HG02943 (cell line): ENCODE measurements at regions not wholly inside any gene's neighbourhood (a gene's known extent, or its start where the extent isn't known, plus 50 kb on each side); places are given as distances from the start of the nearest gene placed in this dataset.
A peak's percentile ranks its signal among the peaks of the same experiment; 100 is the strongest.
"Not testable (repeated sequence)": the region's sequence is repeated elsewhere in the genome, so short reads cannot be mapped to it uniquely, and the experiment has no call there.

ENCODE experiments used
- ATAC-seq: cut with Tn5 transposase; IDR thresholded peaks from one replicate; pipeline ENCODE4 v1.9.1; 2021; ENCODE audit warnings: mild to moderate bottlenecking, low read depth, moderate library complexity; ENCODE audit not compliant: unreplicated experiment

DNA sequence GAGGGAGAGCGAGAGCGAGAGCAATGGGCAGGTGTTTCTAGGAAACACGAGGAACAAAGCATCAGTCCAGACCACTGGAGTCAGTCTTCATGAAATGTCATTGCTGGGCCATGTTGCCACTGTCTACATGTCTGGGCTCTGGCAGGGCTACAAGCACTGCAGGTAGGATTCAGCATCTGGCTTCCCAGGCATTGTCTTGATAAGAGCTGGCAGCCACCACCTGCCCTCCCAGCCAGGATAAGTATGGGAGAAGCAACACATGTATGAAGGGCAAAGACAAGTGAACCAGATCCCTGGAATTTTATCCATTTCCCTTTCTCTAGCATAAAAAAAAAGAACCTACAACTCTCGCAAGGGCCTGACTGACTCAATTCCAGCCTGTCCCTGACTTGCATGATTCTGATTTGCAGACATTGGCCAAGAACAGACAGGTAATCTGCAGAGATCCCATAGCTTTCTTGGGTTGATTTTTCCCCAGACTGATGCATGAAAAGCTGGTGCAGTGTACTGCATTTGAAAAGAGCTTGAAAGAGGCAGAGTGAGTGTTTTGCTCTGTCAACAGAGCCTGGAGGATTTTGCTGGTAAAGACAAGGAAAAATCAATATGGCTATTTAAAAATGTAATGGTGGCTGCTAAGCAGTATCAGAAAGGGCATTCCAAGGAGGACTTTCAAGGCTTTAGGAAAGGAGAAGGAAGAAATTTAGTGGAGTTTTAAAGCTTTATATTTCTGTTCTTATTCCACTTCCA, 157.2 kb upstream of the MYRIP start:
- ATAC-seq: no peak

DNA sequence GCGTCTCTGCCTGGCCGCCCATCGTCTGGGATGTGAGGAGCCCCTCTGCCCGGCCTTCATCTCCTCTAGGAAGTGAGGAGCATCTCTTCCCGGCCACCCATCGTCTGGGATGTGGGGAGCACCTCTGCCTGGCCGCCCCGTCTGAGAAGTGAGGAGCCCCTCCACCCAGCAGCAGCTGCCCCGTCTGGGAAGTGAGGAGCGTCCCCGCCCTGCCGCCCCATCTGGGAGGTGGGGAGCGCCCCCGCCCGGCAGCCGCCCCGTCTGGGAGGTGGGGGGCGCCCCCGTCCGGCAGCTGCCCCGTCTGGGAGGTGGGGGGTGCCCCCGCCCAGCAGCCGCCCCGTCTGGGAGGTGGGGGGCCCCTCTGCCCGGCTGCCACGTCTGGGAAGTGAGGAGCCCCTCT, 153.7 kb upstream of the MYRIP start:
- not testable (repeated sequence) for ATAC-seq

DNA sequence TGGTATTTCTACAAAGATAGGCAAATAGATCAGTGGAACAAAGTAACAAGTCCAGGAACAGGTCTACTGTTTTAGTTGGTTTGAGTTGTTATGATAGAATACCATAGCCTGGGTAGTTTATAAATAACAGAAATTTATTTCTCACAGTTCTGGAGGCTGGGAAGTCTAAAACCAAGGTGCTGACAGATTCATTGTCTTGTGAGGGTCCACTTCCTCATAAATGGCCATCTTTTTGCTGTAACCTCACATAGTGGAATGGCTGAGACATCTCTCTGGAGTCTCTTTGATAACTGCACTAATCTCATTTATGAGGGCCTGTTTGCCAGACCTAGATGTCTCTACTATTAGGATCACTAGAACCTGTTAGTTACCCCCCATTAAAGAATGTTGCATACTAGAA, 152.3 kb upstream of the MYRIP start:
- no peak for ATAC-seq

DNA sequence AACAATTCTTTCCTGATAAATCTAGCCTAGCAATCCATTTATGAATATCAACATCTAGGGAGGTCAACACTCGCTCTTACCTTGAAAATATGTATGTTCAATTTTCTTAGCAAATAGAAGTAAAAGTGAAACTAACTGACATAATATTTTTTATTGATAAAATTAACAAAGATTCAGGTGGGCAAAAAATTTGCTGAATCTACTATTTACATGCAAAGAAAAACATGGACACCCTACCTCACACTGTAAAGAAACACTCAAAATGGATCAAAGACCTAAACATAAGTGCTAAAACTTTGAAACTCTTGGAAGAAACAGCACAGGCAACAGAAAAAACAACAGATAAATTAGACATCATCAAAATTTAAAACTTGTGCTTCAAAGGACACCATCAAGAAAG, 151.6 kb upstream of the MYRIP start:
- no peak for ATAC-seq

DNA sequence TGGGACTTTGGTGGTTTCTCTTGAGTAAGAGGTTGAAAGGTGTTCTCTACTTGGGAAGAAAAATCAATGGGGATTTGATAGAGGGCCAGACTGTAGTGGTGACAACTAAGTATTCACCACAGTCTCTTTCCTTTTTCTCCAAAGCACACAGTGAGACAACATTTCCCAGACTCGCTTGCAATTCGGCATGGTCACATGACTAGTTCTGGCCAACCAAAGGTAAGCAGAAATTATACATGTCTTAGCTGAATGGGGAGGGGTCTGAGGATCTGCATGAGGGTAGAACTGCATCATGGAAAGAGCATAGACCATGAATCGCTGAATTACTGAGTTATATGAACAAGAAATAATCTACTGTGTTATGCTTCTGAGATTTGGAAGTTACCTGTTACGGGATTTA, 144.5 kb upstream of the MYRIP start:
- no peak for ATAC-seq

DNA sequence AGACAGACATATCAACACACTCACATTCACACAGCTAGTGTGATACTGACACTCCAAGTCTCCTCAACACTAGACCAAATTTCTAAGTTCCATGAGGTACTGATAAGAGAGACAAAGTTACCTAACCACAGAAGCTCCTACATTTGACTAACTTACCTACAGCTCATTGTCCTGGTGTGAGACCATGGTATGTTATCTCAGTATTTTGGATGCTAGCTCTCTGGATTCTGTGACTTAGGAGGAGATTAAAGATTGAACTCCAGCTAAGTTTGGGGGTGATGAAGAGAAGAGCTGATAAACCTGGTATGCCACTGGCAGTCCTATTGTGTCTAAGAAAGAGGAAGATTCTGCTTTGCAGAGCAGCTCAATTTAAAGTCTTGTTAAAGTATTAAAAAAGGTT, 144.0 kb upstream of the MYRIP start:
- no peak for ATAC-seq

DNA sequence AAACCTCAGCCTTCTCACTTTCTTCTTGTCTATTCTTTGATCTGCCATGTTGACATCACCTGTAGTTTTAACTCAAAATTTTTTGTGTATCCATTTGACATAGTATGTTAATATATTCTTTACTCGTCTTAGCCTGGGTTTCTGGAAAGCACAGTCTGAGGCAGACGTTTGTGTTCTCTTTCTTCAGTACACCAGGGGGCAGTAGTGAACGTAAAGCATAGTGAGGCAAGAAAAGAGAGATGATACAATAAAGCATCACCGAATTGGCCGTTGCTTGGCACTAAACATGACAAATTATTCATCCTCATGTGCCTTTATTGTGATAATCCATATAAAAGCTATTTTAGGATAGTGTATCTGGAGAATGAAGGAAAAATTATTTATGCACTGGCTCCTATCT, 141.0 kb upstream of the MYRIP start:
- peak; percentile 65 for ATAC-seq

DNA sequence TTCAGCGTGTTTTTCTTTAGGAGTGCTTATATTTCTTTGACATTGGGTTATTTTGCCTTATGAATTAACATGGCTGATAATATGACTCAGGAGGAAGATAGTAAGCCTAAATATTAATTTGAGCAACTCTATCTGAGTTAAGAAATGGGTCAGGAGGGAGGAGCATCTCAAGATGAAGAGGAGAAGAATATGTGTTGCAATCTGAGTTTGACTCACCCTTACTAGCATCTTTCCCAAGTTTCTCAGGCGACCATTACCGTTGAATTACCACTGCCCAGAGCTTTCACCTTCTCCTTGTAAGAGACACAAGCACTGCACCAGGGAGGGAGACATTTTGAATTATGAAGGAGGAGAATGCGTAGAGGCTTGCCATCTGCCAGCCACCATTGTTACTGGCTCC, 138.3 kb upstream of the MYRIP start:
- ATAC-seq: no peak

DNA sequence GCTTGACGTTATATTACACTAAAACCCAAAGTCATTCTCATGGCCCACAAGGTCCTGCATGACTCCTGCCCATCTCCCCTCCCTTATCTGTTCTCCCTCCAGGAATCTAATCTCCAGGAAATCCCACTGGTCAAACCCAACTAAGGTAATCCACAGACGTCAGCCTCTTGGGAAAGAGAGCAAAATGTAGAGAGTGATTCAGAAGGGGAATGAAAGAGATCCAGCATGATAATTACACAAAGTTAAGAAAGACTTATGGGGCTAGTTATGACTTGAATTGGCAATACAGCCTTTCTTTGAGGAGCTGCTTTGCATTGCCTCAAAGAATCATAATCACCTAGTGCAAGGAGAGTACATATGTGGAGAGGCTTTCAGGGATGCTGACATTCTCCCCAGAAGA, 137.8 kb upstream of the MYRIP start:
- ATAC-seq: no peak

DNA sequence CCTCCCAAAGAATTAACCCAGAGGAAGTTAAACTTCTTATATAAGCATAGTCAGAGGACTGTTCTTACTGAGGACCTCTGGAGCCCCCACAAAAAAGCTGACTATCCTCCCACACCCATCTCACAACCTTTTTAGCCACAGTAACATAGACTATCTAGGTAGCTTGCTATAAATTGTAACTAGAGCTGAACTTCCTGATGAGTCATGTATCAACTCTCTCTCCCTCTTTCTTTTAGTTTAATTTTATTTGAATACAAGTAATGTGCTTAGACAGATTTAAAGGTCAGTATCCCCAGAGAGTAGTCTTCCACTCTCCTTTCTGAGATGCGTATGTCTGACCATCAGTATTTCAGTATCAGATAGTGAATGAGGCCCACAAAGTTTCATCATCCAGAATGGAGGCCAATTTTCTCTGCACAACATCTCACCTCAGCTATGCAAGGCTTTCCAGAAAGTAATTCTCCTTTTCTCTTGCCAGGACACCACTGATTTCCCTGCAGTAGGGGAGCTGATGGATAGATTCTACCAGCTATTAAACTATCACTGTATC, 104.0 kb upstream of the MYRIP start:
- no peak for ATAC-seq

DNA sequence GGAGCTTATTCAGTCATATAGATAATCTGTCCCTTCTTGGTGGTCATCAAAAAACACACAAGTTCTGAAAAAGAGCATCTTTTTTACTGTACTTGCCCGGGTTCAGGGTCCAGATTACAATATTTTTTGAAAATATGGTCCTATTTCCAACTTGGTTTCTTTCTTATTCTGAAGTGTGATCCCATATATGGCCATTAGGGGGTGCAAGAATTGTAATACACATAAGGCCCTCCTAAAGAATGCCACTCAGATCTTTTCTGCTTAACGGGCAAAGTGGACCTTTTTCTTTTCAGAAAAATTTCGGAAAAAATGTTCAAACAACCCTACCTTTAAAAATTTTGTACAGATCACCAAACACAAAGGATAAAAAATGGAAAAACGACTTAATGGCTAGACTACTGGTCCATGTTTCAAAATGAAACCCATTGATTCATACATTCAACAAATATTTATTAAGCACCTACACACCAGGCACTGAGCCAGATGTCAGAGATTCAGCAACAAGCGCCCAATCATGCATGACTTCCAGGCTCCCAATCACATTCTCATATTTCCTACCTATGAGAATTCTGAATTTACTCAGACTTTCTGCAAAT, 102.0 kb upstream of the MYRIP start:
- ATAC-seq: no peak

DNA sequence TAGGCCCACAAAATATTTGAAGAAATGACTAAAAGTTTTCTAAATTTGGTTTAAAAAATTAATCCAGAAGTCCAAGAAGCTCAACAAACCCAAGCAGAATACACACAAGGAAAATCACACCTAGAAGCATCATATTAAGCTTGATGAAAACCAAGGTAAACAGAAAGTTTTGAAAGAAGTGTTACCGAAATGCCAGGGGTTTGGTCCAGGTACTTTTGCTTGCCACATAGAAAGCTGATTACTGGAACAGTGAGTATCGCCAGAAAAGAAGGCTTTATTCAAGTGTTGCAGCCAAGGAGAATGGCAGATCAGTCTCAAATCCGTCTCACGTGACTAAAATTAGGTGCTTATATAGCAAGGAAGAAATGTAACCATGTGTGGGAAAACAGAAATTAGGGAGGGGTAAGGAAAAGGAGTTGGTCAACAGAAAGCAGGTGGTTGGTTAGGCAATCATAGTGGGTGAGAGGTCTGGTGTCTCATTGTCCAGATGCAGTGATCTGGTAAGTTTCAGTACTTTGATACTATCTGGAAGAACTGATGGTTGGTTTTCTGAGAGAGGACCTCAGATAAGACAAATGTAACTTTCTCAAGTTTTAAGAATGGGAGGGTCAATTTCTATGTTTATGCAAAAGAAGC, 96.9 kb upstream of the MYRIP start:
- no peak for ATAC-seq

DNA sequence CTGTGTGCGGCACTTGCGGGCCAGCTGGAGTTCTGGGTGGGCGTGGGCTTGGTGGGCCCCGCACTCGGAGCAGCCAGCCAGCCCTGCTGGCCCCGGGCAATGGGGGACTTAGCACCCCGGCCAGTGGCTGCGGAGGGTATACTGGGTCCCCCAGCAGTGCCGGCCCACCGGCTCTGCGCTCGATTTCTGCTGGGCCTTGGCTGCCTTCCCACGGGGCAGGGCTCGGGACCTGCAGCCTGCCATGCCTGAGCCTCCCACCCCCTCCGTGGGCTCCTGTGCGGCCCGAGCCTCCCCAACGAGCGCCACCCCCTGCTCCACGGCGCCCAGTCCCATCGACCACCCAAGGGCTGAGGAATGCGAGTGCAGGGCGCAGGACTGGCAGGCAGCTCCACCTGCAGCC, 96.1 kb upstream of the MYRIP start:
- ATAC-seq: not testable (repeated sequence)

DNA sequence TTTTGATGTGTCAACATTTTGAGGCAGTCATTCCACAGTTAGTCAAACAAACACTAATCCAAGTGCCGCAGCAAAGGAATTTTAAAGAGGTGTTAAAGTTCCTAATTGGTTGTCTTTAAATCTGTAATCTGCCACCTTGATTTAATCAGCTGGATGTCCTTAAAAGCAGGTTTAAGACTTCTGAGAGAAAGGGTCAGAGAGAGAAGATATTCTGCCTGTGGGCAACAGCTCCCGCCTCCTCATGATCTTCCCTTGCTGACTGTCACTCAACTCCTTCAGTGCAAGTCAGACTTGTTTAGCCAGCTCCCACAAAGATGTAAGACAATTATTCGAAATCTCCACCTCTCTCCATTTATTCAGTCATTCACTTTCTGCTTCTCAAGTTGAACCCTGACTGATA, 92.6 kb upstream of the MYRIP start:
- ATAC-seq: no peak

DNA sequence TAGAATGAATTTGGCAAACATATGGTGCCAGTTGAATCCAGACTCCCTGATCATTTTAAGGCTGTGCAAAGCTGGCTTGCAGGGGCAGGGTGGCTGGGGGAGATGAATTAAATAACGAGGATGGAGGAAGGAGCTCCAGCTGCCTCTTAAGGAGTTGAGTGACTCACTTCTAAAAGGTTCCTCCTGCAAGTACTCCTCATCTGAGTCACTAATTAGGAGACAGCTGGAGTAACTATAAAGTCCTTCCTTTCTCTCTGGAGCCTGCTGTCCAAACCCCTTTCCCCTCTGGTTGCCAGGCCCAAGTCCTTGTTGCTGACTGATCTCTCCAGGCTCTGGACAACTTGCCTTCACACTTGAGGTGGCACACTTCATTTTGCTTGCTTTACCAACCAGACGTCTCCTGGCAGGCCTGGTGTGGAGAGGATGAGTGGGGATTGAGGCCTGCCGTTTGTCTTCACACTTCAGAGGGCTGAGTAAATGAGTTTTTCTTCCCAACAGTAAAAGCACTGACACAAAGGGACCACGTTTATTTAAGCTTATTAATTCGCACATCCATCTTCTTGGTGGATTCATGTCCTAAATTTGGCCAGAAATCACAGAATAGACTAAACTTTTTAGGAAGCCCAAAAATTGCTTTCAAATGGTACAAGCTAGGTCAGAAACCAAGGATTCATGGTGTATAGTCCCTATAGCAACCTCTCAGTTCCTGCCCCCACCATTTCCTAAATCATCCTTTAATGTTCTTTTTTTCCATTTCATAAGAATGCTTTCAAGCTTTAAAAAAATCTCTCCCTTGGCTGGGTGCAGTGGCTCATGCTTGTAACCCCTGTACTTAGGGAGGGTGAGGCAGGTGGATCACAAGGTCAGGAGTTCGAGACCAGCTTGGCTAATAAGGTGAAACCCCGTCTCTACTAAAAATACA, 90.5 kb upstream of the MYRIP start:
- no peak for ATAC-seq

DNA sequence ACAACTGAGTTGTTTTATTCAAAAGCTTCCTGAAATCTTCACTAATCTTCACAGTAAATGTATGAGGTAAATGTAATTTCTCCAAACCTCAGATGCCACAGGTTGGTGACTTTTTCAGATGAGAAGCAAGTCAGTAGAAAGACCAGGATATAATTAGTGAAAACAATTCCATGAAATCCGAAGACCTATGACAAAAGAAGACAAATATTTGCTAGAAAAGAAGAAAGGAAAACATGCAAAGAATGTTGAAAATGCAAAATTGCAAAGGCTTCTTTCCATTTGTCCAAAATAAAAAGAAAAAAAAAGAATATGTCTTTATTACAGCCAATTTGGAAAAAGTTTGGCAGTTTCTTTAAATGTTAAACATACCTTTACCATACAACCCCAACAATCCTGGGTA, 88.3 kb upstream of the MYRIP start:
- ATAC-seq: no peak

DNA sequence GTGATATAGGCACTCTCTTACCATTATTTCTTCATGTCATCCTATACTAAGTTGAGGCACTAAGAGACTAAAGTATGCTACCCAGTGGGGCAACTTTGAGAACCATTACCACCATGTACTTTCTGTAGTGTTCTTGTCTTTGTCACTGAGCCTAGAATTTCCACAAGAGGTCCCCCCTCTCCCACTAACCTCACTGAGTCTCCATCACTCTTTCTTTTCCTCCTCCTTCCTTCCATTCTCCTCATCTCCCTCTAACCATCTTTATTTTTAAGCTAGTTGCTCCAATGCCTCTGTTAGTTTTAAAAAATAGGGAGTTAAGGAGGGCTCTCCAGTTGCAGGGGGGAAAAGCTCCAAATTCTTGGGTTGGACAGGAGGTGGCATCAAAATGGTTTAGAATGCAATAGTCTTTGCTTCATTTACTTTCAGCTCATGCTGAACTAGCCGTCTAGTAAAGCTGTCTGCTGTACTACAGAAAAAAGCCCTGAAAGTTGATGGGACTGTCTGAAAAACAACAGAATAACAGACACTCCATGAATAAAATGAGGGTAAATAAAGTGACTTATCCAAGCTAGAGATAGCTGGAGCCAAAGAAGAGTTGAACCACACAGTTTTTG, 85.1 kb upstream of the MYRIP start:
- no peak for ATAC-seq

DNA sequence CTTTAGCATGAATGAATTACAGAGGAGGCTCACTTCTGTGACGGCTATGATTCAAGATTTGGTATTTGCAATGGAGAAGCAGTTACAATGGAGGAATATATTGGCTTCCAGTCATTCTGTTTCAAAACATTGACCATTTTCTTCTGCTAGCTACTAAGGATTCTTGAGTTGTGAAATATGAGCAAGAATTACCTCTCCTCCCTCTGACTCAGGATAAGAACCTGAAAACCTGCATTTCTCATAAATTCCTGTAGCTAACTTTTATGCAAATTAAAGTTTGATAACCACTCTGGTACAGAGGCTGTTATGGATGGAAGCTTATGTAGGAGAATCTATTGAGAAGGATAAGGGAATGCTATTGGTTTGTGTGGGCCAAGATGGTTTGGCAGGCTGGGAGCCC, 84.1 kb upstream of the MYRIP start:
- ATAC-seq: no peak

DNA sequence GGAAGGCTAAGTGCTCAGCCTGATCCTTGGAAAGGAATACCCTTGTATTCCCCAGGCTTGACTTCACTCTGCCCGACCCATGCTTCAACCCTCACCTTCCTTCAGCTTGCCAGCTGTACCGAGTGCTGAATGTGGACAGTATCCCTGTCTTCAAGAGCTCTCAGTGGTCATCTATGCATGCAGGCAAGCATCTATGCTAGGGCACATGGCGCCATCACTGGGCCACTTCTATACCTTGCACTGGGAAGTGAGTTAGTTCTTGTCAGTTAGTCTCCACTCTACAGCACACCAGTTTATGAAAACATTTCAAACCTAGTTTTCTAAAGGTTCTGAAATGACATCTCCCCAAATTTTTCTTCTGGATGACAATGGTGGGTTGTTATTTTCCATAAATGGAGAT, 82.0 kb upstream of the MYRIP start:
- ATAC-seq: no peak

DNA sequence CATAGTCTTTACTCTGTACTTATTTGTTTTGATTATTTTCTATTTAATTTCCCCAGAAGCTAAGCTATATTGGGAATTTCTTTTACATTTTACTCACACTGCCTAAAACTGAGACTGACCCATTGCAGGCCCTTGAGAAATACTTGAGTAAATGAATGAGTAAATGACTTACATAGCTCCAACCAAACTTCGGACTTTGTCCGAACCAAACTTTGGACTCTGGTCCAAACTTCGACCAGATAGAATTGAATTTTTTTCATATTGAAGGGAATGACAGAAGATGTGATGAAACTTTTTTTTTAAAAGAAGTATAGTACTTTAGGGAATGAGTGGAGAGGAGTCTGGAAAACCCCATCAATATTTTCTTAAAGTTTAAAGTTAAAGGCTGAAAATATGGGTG, 75.6 kb upstream of the MYRIP start:
- no peak for ATAC-seq
